H9 (cell line): ENCODE measurements at regions not wholly inside any gene's neighbourhood (a gene's known extent, or its start where the extent isn't known, plus 50 kb on each side); places are given as distances from the start of the nearest gene placed in this dataset.

Experiments used
- DNase-seq: peaks from one replicate; pipeline ENCODE4 v3.0.0-alpha.2; 2017
- H2AFZ ChIP-seq: one replicate; pipeline ENCODE4 v1.6.1; 2013; ENCODE audit warnings: mild to moderate bottlenecking, low read length, control low read depth, moderate library complexity
- H2AK5ac ChIP-seq: 2 replicates; pipeline ENCODE4 v1.6.1; 2013; ENCODE audit warnings: low read length, control low read depth, mixed read lengths; ENCODE audit not compliant: insufficient read length
- H2BK120ac ChIP-seq: one replicate; pipeline ENCODE4 v1.6.1; 2013; ENCODE audit warnings: low read depth, mild to moderate bottlenecking, low read length, control low read depth, inconsistent platforms; ENCODE audit not compliant: poor library complexity, severe bottlenecking
- H2BK12ac ChIP-seq: 2 replicates; pipeline ENCODE4 v1.6.1; 2013; ENCODE audit warnings: low read length, control low read depth, mixed read lengths, low read depth; ENCODE audit not compliant: insufficient read length
- H2BK15ac ChIP-seq: 2 replicates; pipeline ENCODE4 v1.6.1; 2013; ENCODE audit warnings: low read depth, low read length, control low read depth
- H2BK20ac ChIP-seq: one replicate; pipeline ENCODE4 v1.6.1; 2013; ENCODE audit warnings: low read depth, mild to moderate bottlenecking, low read length, control low read depth, inconsistent platforms; ENCODE audit not compliant: poor library complexity, severe bottlenecking
- H2BK5ac ChIP-seq: 2 replicates; pipeline ENCODE4 v1.6.1; 2013; ENCODE audit warnings: low read length, control low read depth, mixed read lengths; ENCODE audit not compliant: insufficient read length
- H3K14ac ChIP-seq: 2 replicates; pipeline ENCODE4 v1.6.1; 2013; ENCODE audit warnings: low read length, control low read depth; ENCODE audit not compliant: insufficient read depth
- H3K18ac ChIP-seq: 2 replicates; pipeline ENCODE4 v1.6.1; 2013; ENCODE audit warnings: low read depth, mild to moderate bottlenecking, mixed read lengths, low read length, control low read depth; ENCODE audit not compliant: insufficient read length
- H3K23ac ChIP-seq: 2 replicates; pipeline ENCODE4 v1.6.1; 2013; ENCODE audit warnings: low read length, control low read depth, mixed read lengths, low read depth; ENCODE audit not compliant: insufficient read length
- H3K23me2 ChIP-seq: 2 replicates; pipeline ENCODE4 v1.6.1; 2013; ENCODE audit warnings: low read depth, mild to moderate bottlenecking, mixed read lengths, low read length, control low read depth; ENCODE audit not compliant: insufficient read length, poor library complexity, severe bottlenecking
- H3K27ac ChIP-seq: 2 replicates; pipeline ENCODE4 v1.5.1; 2013; ENCODE audit warnings: low read length, control low read depth, mixed read lengths, low read depth; ENCODE audit not compliant: insufficient read length
- H3K27me3 ChIP-seq: 2 replicates; pipeline ENCODE4 v1.6.1; 2013; ENCODE audit warnings: low read length, control low read depth, inconsistent platforms; ENCODE audit not compliant: insufficient read depth
- H3K4ac ChIP-seq: 2 replicates; pipeline ENCODE4 v1.6.1; 2013; ENCODE audit warnings: low read depth, mild to moderate bottlenecking, control low read depth, inconsistent platforms, low read length, moderate library complexity
- H3K4me1 ChIP-seq: 2 replicates; pipeline ENCODE4 v1.6.1; 2013; ENCODE audit warnings: low read length, control low read depth, inconsistent platforms; ENCODE audit not compliant: insufficient read depth
- H3K4me2 ChIP-seq: 2 replicates; pipeline ENCODE4 v1.6.1; 2013; ENCODE audit warnings: low read length, control low read depth, mixed read lengths; ENCODE audit not compliant: insufficient read length, insufficient read depth
- H3K56ac ChIP-seq: 2 replicates; pipeline ENCODE4 v1.6.1; 2013; ENCODE audit warnings: low read depth, mild to moderate bottlenecking, mixed read lengths, low read length, control low read depth; ENCODE audit not compliant: insufficient read length
- H3K79me1 ChIP-seq: 2 replicates; pipeline ENCODE4 v1.6.1; 2013; ENCODE audit warnings: low read depth, mild to moderate bottlenecking, moderate library complexity, low read length, control low read depth, inconsistent platforms; ENCODE audit not compliant: insufficient read depth, poor library complexity, severe bottlenecking
- H3K79me2 ChIP-seq: 2 replicates; pipeline ENCODE4 v1.6.1; 2013; ENCODE audit warnings: low read length, control low read depth, inconsistent platforms; ENCODE audit not compliant: insufficient read depth
- H3K9ac ChIP-seq: 2 replicates; pipeline ENCODE4 v1.6.1; 2013; ENCODE audit warnings: low read length, control low read depth, mixed read lengths; ENCODE audit not compliant: insufficient read length; ENCODE audit errors: extremely low read depth
- H3K9me3 ChIP-seq: one replicate; pipeline ENCODE4 v1.6.1; 2013; ENCODE audit warnings: low read depth, low read length, inconsistent platforms; ENCODE audit not compliant: control insufficient read depth
- H3T11ph ChIP-seq: one replicate; pipeline ENCODE4 v1.6.1; 2013; ENCODE audit warnings: mild to moderate bottlenecking, low read length, control low read depth, inconsistent platforms
- H4K20me1 ChIP-seq: one replicate; pipeline ENCODE4 v1.6.1; 2013; ENCODE audit not compliant: control insufficient read depth, insufficient read length, insufficient read depth
- H4K5ac ChIP-seq: 2 replicates; pipeline ENCODE4 v1.6.1; 2013; ENCODE audit warnings: low read depth, mild to moderate bottlenecking, mixed read lengths, low read length, control low read depth; ENCODE audit not compliant: insufficient read length
- H4K8ac ChIP-seq: replicated peaks from 2 replicates; pipeline ENCODE4 v1.6.1; 2013; ENCODE audit warnings: low read length, control low read depth, mixed read lengths, low read depth; ENCODE audit not compliant: insufficient read length
- H4K91ac ChIP-seq: 2 replicates; pipeline ENCODE4 v1.6.1; 2013; ENCODE audit warnings: low read depth, mild to moderate bottlenecking, moderate library complexity, mixed read lengths, low read length, control low read depth; ENCODE audit not compliant: insufficient read length
- H3K27ac Mint-ChIP-seq, 3 experiments: 2 replicates in 2 of 3; 3 replicates in 1 of 3; pipeline ENCODE4 v1.8.0; 2020 to 2021; ENCODE audit warnings: mixed read lengths in 3 of 3, mild to moderate bottlenecking in 1 of 3, moderate library complexity in 1 of 3
- H3K27me3 Mint-ChIP-seq: 2 replicates; pipeline ENCODE4 v1.8.0; 2021; ENCODE audit warnings: low read depth, mild to moderate bottlenecking, moderate library complexity, mixed read lengths
- H3K36me3 Mint-ChIP-seq, 3 experiments: 2 replicates in 2 of 3; 3 replicates in 1 of 3; pipeline ENCODE4 v1.8.0; 2020 to 2021; ENCODE audit warnings: low read depth in 3 of 3, mixed read lengths in 3 of 3; ENCODE audit not compliant: insufficient read depth in 1 of 3
- H3K4me1 Mint-ChIP-seq, 2 experiments: 2 replicates each; pipeline ENCODE4 v1.8.0; 2020; ENCODE audit warnings: mixed read lengths in 2 of 2
- H3K4me3 Mint-ChIP-seq, 2 experiments: 2 replicates in 1 of 2; 3 replicates in 1 of 2; pipeline ENCODE4 v1.8.0; 2020 to 2021; ENCODE audit warnings: mild to moderate bottlenecking in 2 of 2, mixed read lengths in 2 of 2, moderate library complexity in 1 of 2
- H3K9me3 Mint-ChIP-seq, 2 experiments: 2 replicates in 1 of 2; 3 replicates in 1 of 2; pipeline ENCODE4 v1.8.0; 2020; ENCODE audit warnings: mild to moderate bottlenecking in 2 of 2, mixed read lengths in 2 of 2, moderate library complexity in 1 of 2
- WGBS: extraction: QIAGEN DNeasy Blood & Tissue Kit; methylation state at CpG from one replicate; pipeline ENCODE4 v1.1.7; 2013; ENCODE audit warnings: missing lambda C conversion rate, low lambda C conversion rate, mixed read lengths; ENCODE audit not compliant: insufficient read length; ENCODE audit errors: extremely low coverage; 5-methylcytosine and 5-hydroxymethylcytosine counted together
- TF ChIP-seq, protein P1 (sequence below): fragments of 200-600 bp; sonication (generic); conservative IDR thresholded peaks from 3 replicates; pipeline ENCODE4 v1.8.0; 2021; ENCODE audit warnings: antibody characterized with exemption, mild to moderate bottlenecking

DNA sequence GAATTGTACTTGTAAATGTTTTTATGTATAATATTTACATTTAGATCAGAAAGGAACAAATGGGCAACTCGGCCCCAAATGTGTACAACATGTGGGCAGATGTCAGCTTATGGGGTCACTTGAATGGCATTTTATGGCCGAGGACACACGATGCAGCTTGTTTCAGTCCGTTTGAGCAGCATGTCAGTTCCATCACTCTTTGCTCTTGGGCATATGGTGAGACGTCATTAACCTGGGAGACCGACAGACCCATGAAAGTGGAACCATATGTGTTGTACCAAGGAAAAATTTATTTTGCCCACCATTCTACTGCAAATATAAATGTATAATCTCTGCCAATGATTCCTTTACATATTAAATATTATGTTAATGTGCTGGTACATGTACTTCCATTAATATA is 561.9 kb upstream of the SOX9 start:
- H2BK120ac ChIP-seq = no peak overlapping the region
- no peak overlapping the region for H3K9ac ChIP-seq
- H3T11ph ChIP-seq = no peak overlapping the region
- no peak overlapping the region for H4K5ac ChIP-seq
- H3K23ac ChIP-seq = no peak overlapping the region
- DNase-seq = no peak
- no peaks in the 10 kb centered on the region for H4K20me1 ChIP-seq
- no peak overlapping the region for H2AFZ ChIP-seq
- no CpG with 5 or more reads among the region's 6 CpGs for WGBS
- TF ChIP-seq, protein P1, sequence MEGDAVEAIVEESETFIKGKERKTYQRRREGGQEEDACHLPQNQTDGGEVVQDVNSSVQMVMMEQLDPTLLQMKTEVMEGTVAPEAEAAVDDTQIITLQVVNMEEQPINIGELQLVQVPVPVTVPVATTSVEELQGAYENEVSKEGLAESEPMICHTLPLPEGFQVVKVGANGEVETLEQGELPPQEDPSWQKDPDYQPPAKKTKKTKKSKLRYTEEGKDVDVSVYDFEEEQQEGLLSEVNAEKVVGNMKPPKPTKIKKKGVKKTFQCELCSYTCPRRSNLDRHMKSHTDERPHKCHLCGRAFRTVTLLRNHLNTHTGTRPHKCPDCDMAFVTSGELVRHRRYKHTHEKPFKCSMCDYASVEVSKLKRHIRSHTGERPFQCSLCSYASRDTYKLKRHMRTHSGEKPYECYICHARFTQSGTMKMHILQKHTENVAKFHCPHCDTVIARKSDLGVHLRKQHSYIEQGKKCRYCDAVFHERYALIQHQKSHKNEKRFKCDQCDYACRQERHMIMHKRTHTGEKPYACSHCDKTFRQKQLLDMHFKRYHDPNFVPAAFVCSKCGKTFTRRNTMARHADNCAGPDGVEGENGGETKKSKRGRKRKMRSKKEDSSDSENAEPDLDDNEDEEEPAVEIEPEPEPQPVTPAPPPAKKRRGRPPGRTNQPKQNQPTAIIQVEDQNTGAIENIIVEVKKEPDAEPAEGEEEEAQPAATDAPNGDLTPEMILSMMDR = no peak
- H2BK12ac ChIP-seq = no peak overlapping the region
- no peak overlapping the region for H3K56ac ChIP-seq
- H3K79me2 ChIP-seq = no peaks in the 10 kb centered on the region
- no peaks in the 10 kb centered on the region for H3K27me3 ChIP-seq
- Mint-ChIP-seq H3K36me3 (no peaks in the 10 kb centered on the region), H3K9me3 (no peaks in the 10 kb centered on the region), H3K27ac (no peak overlapping the region), H3K27me3 (no peaks in the 10 kb centered on the region), H3K4me1 (no peaks in the 10 kb centered on the region), H3K4me3 (no peak overlapping the region)
- H4K91ac ChIP-seq = no peak overlapping the region
- no peak overlapping the region for H2BK20ac ChIP-seq
- H4K8ac ChIP-seq = no peak overlapping the region
- H3K4ac ChIP-seq = no peak overlapping the region
- no peak overlapping the region for H3K4me2 ChIP-seq
- no peaks in the 10 kb centered on the region for H3K79me1 ChIP-seq
- no peak overlapping the region for H3K27ac ChIP-seq
- H2BK15ac ChIP-seq = no peak overlapping the region
- H2AK5ac ChIP-seq = no peak overlapping the region
- H3K9me3 ChIP-seq = no peaks in the 10 kb centered on the region
- H3K18ac ChIP-seq = no peak overlapping the region
- H2BK5ac ChIP-seq = no peak overlapping the region
- H3K14ac ChIP-seq = no peak overlapping the region
- H3K4me1 ChIP-seq = no peaks in the 10 kb centered on the region
- H3K23me2 ChIP-seq = no peaks in the 10 kb centered on the region
